ENCODE measurements at regions not wholly inside any gene's neighbourhood (a gene's known extent, or its start where the extent isn't known, plus 50 kb on each side); places are given as distances from the start of the nearest gene placed in this dataset.
"Not testable (repeated sequence)": the region's sequence is repeated elsewhere in the genome, so short reads cannot be mapped to it uniquely, and the experiment has no call there.

DNA sequence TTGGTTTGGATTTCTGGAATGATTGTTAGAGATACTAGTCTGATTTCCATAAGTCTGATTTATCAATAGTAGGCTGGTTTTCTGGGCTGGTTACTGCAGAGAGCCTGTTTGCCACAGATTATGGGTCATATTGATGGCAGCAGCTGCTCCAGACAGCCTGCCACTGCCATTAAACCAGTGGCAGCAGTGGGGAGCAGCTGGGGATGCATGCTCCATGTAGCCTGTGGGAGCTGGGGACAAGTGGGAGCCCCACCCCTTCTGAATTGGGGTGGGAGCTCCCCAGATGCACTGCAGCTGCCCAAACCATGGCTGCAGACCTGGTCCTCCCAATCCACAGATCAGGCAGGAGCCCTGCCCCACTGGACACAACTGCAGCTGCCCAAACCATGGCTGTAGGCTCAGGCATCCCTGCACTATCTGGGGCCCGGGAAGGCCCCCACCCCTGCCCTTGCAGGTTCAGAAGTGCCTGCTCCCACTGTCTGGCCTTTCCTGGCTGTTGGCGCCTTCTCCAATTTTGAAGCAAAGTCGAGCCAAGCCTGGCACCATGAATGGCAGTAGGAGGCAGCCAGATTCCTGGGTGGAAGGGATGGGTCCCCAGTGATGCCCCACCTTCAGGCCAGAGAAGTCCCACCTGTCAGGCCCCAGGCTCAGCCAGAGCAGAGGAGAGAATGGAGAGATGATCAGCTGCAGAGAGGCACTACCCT lies 402.9 kb upstream of the TYRP1 start:
- no peak for DNase-seq

- DNase-seq: no peak
These were observed 388.0 kb upstream of the TYRP1 start for GRCh38 chr9:12305211-12305610.

GRCh38 chr9:12314589-12314988 lies 378.6 kb upstream of the TYRP1 start:
- no peak for DNase-seq

DNA sequence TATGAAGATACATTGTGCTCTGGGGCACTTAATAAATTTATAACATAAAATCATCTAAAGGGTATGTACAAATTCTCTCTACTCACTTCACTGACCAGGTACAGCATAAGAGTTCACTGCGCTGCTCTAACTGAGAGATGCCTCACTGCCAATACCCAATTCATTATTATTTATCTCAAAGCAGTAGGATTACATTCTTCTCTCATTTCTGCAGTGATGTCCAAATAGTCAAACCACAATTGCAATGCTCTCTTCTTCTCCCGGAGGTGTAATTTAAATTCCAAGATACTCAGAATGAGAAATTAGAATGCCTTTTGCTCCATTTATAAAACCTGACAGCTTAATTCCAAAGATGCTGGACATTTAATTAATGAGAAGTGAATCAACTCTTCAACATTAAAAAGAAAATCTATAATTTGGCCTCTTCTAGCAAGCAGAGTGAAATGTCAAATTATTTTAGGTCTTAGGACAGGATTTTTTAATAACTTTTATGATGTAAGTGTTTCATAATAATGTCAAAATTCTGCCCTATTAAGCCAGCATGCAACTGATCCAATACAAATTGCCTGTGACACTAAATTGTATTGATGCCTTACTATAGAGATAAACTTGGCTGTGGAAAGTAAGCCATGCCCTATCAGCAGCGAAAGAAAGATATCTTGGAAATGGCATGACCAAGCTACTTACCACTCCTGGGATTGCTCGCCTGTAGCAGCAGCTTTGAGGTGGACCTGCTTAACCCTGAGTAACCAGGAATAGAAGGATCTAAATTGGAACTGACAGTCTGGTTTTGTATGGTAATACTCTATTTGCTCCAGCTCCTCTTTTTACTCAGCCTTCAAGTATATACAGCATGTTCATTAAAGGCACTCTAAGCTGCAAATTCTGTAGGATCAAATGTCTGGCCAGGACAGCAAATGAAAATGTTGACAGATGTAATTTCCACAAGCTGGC lies 374.2 kb upstream of the TYRP1 start:
- peak; percentile 79 for DNase-seq

- no peak for DNase-seq
These were observed 363.6 kb upstream of the TYRP1 start for GRCh38 chr9:12329623-12329985.

- DNase-seq: not testable (repeated sequence)
These were observed 359.2 kb upstream of the TYRP1 start for GRCh38 chr9:12333966-12334365.

GRCh38 chr9:12350775-12351174 lies 342.4 kb upstream of the TYRP1 start:
- no peak for DNase-seq

- DNase-seq: peak; percentile 16
These were observed 341.7 kb upstream of the TYRP1 start for GRCh38 chr9:12351293-12352044.

GRCh38 chr9:12352045-12352315 lies 341.2 kb upstream of the TYRP1 start:
- DNase-seq: no peak

DNA sequence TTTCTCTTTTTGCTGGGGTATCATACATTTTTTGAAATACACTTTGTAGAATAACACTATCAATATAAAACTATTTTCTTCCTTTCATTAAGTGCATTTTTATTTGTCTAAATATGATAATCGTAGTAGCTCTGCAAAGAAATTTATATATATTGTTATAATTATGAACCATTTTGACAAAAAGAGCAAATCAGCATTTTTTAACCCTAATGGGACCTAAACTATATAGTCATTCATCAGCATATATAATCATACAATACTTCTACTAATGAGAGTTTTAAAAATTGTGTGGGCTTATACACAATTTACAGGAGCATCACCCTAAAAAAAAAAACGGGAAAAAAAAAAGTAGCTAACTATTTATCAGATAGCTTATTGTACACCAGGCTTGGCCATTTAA lies 329.7 kb upstream of the TYRP1 start:
- no peak for DNase-seq

GRCh38 chr9:12368569-12368968 lies 324.6 kb upstream of the TYRP1 start:
- DNase-seq: no peak

GRCh38 chr9:12391839-12392509 lies 301.2 kb upstream of the TYRP1 start:
- DNase-seq: peak; percentile 37

DNA sequence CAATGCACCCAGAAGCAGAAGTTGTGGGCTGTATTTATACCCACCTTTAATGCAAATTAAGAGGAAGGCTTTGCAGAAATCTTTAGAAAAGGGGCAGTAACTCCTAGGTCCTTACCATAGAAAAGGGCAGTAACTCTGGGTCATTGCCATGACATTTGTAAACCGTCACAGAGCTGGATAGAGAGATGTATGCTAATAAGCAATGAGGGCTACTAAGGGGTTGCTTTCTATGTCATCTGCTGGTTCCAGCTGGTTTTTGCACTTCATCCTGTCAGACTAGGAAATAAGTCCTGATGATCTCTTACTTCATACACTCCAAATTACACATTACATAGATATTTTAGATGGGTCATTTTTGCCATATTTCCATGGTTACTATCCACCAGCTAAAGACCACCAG lies 299.1 kb upstream of the TYRP1 start:
- no peak for DNase-seq

- no peak for DNase-seq
These were observed 289.5 kb upstream of the TYRP1 start for GRCh38 chr9:12403721-12404120.

- no peak for DNase-seq
These were observed 279.2 kb upstream of the TYRP1 start for GRCh38 chr9:12413986-12414385.

GRCh38 chr9:12414514-12414913 lies 278.7 kb upstream of the TYRP1 start:
- no peak for DNase-seq

- DNase-seq: no peak
These were observed 277.8 kb upstream of the TYRP1 start for GRCh38 chr9:12415361-12415760.

- DNase-seq: peak; percentile 74
These were observed 276.5 kb upstream of the TYRP1 start for GRCh38 chr9:12416716-12417115.

- DNase-seq: no peak
These were observed 268.9 kb upstream of the TYRP1 start for GRCh38 chr9:12424243-12424642.

DNA sequence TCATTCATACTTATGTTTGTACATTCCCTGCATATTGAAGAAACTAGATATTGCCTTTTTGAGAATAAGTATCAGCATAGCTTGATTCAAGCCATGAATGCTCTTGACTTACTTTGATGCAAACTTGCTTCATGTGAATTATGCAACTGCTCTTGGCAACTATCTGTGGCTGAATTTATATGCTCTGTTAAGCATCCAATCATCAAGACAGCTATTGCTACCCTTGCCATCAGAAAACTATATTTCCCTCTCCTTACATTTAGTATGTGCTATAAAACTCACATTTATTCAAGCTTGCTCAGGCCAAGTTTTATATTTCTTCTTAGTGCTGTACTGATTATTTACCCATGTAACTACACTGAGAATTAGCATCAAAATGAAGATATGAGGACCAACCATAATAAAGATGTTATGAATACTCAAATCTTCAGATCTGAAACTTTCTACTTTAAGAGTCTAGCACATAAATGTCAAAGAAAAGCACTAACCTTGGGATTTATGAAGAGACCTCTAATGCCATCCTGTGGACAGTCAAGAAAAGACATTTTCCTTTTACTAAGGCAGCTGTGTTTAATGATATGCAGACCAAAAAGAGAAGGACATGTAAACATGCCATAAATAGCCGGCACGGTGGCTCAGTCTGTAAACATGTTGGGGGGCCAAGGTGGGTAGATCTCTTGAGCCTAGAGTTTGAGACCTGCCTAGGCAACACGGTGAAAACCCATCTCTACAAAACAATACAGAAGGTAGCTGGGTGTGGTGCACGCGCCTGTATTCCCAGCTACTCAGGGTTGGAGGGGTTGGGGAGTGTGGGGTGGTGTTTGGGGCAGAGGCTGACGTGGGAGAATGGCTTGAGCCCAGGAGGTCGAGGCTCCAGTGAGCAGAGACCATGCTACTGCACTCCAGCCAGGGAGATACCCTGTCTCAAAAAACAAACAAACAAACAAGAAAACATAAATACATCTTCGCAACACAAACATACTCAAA lies 267.0 kb upstream of the TYRP1 start:
- DNase-seq: peak; percentile 76

GRCh38 chr9:12439267-12439666 lies 253.9 kb upstream of the TYRP1 start:
- no peak for DNase-seq

DNA sequence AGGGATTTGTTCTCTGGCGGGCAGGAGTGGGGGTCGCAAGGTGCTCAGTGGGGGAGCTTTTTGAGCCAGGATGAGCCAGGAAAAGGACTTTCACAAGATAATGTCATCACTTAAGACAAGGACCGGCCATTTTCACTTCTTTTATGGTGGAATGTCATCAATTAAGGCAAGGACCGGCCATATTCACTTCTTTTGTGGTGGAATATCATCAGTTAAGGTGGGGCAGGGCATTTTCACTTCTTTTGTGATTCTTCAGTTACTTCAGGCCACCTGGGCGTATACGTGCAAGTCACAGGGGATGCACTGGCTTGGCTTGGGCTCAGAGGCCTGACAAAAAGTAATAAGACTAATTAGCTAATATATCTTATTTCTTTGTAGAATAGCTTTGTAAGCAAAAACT lies 252.1 kb upstream of the TYRP1 start:
- not testable (repeated sequence) for DNase-seq

All from eye (tissue), 1 donor.